ENCODE measurements at regions not wholly inside any gene's neighbourhood (a gene's known extent, or its start where the extent isn't known, plus 50 kb on each side); places are given as distances from the start of the nearest gene placed in this dataset.

- intact Hi-C loops (cut with DNase I), result no loop called here
- DNase-seq (no peak), ATAC-seq (no peak)
- no peaks in the 10 kb centered on the region for H3K36me3 ChIP-seq
- TF ChIP-seq CTCF (IDR thresholded peaks at IDR 0.05), result no peak
- no peak overlapping the region for H3K4me3 ChIP-seq
- no peaks in the 10 kb centered on the region for H3K9me3 ChIP-seq
- no peak overlapping the region for H3K27ac ChIP-seq
- no peaks in the 10 kb centered on the region for H3K27me3 ChIP-seq
- no peaks in the 10 kb centered on the region for H3K4me1 ChIP-seq
- 91% methylated on average over 3 of the region's 3 CpGs for WGBS, 2 donors
Observed at GRCh38 chr2:14828968-14829367, 196.5 kb downstream of the LRATD1 start.

GRCh38 chr2:14831458-14831857 lies 198.9 kb downstream of the LRATD1 start:
- peak in 3 of 9 donors; percentile 15 to 44 (median 18) for TF ChIP-seq CTCF (IDR thresholded peaks at IDR 0.05)
- ATAC-seq (no peak), DNase-seq (no peak)
- H3K27ac ChIP-seq, result no peak overlapping the region
- H3K27me3 ChIP-seq, result no peaks in the 10 kb centered on the region
- no peaks in the 10 kb centered on the region for H3K4me1 ChIP-seq
- intact Hi-C loops (cut with DNase I), result no loop called here
- 81 to 90% methylated on average over 3 of the region's 3 CpGs for whole genome bisulfite sequencing, 2 donors
- no peaks in the 10 kb centered on the region for H3K36me3 ChIP-seq
- H3K4me3 ChIP-seq, result no peak overlapping the region
- peaks cover 0 to 11% (median 0%) of the 10 kb centered on the region in 11 donors for H3K9me3 ChIP-seq

- H3K4me3 ChIP-seq, result no peak overlapping the region
- 79 to 86% methylated on average over 5 of the region's 5 CpGs for WGBS, 2 donors
- H3K9me3 ChIP-seq, result peaks cover 0 to 57% (median 3%) of the 10 kb centered on the region in 11 donors
- no peaks in the 10 kb centered on the region for H3K27me3 ChIP-seq
- no peak for TF ChIP-seq CTCF (IDR thresholded peaks at IDR 0.05)
- H3K27ac ChIP-seq, result no peak overlapping the region
- H3K36me3 ChIP-seq, result no peaks in the 10 kb centered on the region
- H3K4me1 ChIP-seq, result no peaks in the 10 kb centered on the region
- intact Hi-C loops (cut with DNase I), result no loop called here
- DNase-seq, result no peak
- no peak for ATAC-seq
Observed at GRCh38 chr2:14843507-14844204, 211.1 kb downstream of the LRATD1 start.

GRCh38 chr2:14855751-14856150 lies 223.2 kb downstream of the LRATD1 start:
- H3K4me3 ChIP-seq, result no peak overlapping the region
- intact Hi-C loops (cut with DNase I), result no loop called here
- H3K9me3 ChIP-seq, result peaks cover 0 to 43% (median 10%) of the 10 kb centered on the region in 11 donors
- H3K4me1 ChIP-seq, result no peaks in the 10 kb centered on the region
- DNase-seq (no peak), ATAC-seq (no peak)
- no peaks in the 10 kb centered on the region for H3K36me3 ChIP-seq
- H3K27ac ChIP-seq, result no peak overlapping the region
- no peaks in the 10 kb centered on the region for H3K27me3 ChIP-seq
- TF ChIP-seq CTCF (IDR thresholded peaks at IDR 0.05), result no peak
- 93 to 95% methylated on average over 2 of the region's 2 CpGs for WGBS, 2 donors
